Liver (tissue), 8 donors: ENCODE measurements at regions not wholly inside any gene's neighbourhood (a gene's known extent, or its start where the extent isn't known, plus 50 kb on each side); places are given as distances from the start of the nearest gene placed in this dataset.

ENCODE experiments used
- DNase-seq: peaks from one replicate; pipeline ENCODE4 v3.0.0-alpha.2; 2017; ENCODE audit warnings: low spot score
- H3K27ac ChIP-seq, 2 donors: one replicate each; pipeline ENCODE4 v1.7.0; 2013; ENCODE audit warnings: inconsistent platforms in 2 of 2, low read length in 2 of 2, control low read depth in 1 of 2, low read depth in 1 of 2, mild to moderate bottlenecking in 1 of 2
- H3K27me3 ChIP-seq, 4 donors: one replicate each; pipeline versions ENCODE4 v1.6.1 to v1.7.0; 2013; ENCODE audit warnings: low read length in 3 of 4, inconsistent platforms in 1 of 4, mild to moderate bottlenecking in 1 of 4, moderate library complexity in 1 of 4; ENCODE audit not compliant: control insufficient read depth in 4 of 4, insufficient read depth in 4 of 4
- H3K36me3 ChIP-seq, 4 donors: one replicate each; pipeline versions ENCODE4 v1.6.1 to v1.7.0; 2013; ENCODE audit warnings: low read length in 3 of 4, mild to moderate bottlenecking in 3 of 4, low read depth in 1 of 4, moderate library complexity in 1 of 4; ENCODE audit not compliant: control insufficient read depth in 4 of 4, insufficient read depth in 3 of 4
- H3K4me1 ChIP-seq, 4 donors: one replicate each; pipeline versions ENCODE4 v1.6.1 to v1.7.0; 2013; ENCODE audit warnings: low read length in 3 of 4, mild to moderate bottlenecking in 3 of 4, moderate library complexity in 1 of 4; ENCODE audit not compliant: control insufficient read depth in 4 of 4, insufficient read depth in 4 of 4
- H3K4me3 ChIP-seq, 3 donors: one replicate each; pipeline versions ENCODE4 v1.6.1 to v1.7.0; 2013; ENCODE audit warnings: low read length in 3 of 3, control low read depth in 1 of 3, low read depth in 1 of 3, mild to moderate bottlenecking in 1 of 3
- H3K9ac ChIP-seq, 2 donors: one replicate each; pipeline ENCODE4 v1.7.0; 2013; ENCODE audit warnings: low read length in 2 of 2, mild to moderate bottlenecking in 2 of 2, moderate library complexity in 2 of 2, control low read depth in 1 of 2, low read depth in 1 of 2
- H3K9me3 ChIP-seq, 4 donors: one replicate each; pipeline versions ENCODE4 v1.6.1 to v1.7.0; 2013; ENCODE audit warnings: low read length in 3 of 4; ENCODE audit not compliant: control insufficient read depth in 4 of 4
- ATF3 ChIP-seq: IDR thresholded peaks from 2 replicates; pipeline ENCODE4 v1.6.1; 2016; ENCODE audit warnings: antibody characterized with exemption
- CTCF ChIP-seq: fragments of 150-350 bp; IDR thresholded peaks from 2 replicates; pipeline ENCODE4 v1.5.1; 2017; ENCODE audit warnings: improper control_type of control experiment, low read depth, low read length; ENCODE audit not compliant: missing input control
- EGR1 ChIP-seq, 2 donors: IDR thresholded peaks; 2 replicates each; pipeline ENCODE4 v1.6.1; 2016 to 2018; ENCODE audit warnings: antibody characterized with exemption in 2 of 2, low read depth in 2 of 2
- FOXA1 ChIP-seq: IDR thresholded peaks from 2 replicates; pipeline ENCODE4 v1.6.1; 2016; ENCODE audit warnings: antibody characterized with exemption
- FOXA2 ChIP-seq: IDR thresholded peaks from 2 replicates; pipeline ENCODE4 v1.6.1; 2016; ENCODE audit warnings: antibody characterized with exemption
- GABPA ChIP-seq, 2 donors: IDR thresholded peaks in 1 of 2; conservative IDR thresholded peaks in 1 of 2; 2 replicates each; pipeline ENCODE4 v1.6.1; 2016; ENCODE audit warnings: antibody characterized with exemption in 2 of 2, mild to moderate bottlenecking in 1 of 2, moderate library complexity in 1 of 2
- HNF4A ChIP-seq, 2 donors: conservative IDR thresholded peaks; 2 replicates each; pipeline ENCODE4 v1.6.1; 2016; ENCODE audit warnings: antibody characterized with exemption in 2 of 2, mild to moderate bottlenecking in 2 of 2
- HNF4G ChIP-seq: IDR thresholded peaks from 2 replicates; pipeline ENCODE4 v1.6.1; 2016; ENCODE audit warnings: antibody characterized with exemption
- JUND ChIP-seq, 2 donors: IDR thresholded peaks; 2 replicates each; pipeline ENCODE4 v1.6.1; 2016; ENCODE audit warnings: antibody characterized with exemption in 2 of 2
- MAX ChIP-seq: IDR thresholded peaks from 2 replicates; pipeline ENCODE4 v1.6.1; 2016; ENCODE audit warnings: antibody characterized with exemption
- NR2F2 ChIP-seq: IDR thresholded peaks from 2 replicates; pipeline ENCODE4 v1.6.1; 2016; ENCODE audit warnings: antibody characterized with exemption
- RAD21 ChIP-seq, 2 donors: IDR thresholded peaks; 2 replicates each; pipeline ENCODE4 v1.6.1; 2016; ENCODE audit warnings: antibody characterized with exemption in 2 of 2, mild to moderate bottlenecking in 2 of 2
- REST ChIP-seq: IDR thresholded peaks from 2 replicates; pipeline ENCODE4 v1.6.1; 2016; ENCODE audit warnings: antibody characterized with exemption, mild to moderate bottlenecking
- RXRA ChIP-seq, 2 donors: IDR thresholded peaks; 2 replicates each; pipeline ENCODE4 v1.6.1; 2017 to 2018; ENCODE audit warnings: antibody characterized with exemption in 2 of 2, mild to moderate bottlenecking in 1 of 2
- SP1 ChIP-seq: IDR thresholded peaks from 2 replicates; pipeline ENCODE4 v1.6.1; 2018; ENCODE audit warnings: antibody characterized with exemption, mild to moderate bottlenecking
- TAF1 ChIP-seq: conservative IDR thresholded peaks from 2 replicates; pipeline ENCODE4 v1.6.1; 2016; ENCODE audit warnings: antibody characterized with exemption, mild to moderate bottlenecking
- YY1 ChIP-seq: IDR thresholded peaks from 2 replicates; pipeline ENCODE4 v1.6.1; 2016; ENCODE audit warnings: antibody characterized with exemption, mild to moderate bottlenecking
- WGBS: extraction: QIAGEN DNeasy Blood & Tissue Kit; methylation state at CpG from one replicate; pipeline ENCODE4 v1.1.7; 2013; 5-methylcytosine and 5-hydroxymethylcytosine counted together
- donor health status: healthy.
- donor health status: healthy.
- donor health status: healthy.
- donor health status: healthy.
- donor health status: healthy.

- no peak for DNase-seq
- H3K9ac ChIP-seq, result no peak overlapping the region
- TF ChIP-seq YY1 (no peak), RAD21 (IDR thresholded peaks at IDR 0.05) (no peak), RXRA (IDR thresholded peaks at IDR 0.05) (no peak), MAX (no peak), SP1 (no peak), EGR1 (IDR thresholded peaks at IDR 0.05; ENCODE audit: low read depth in 2 of 2) (no peak), JUND (IDR thresholded peaks at IDR 0.05) (no peak), TAF1 (no peak), NR2F2 (no peak), FOXA2 (no peak), REST (no peak), ATF3 (no peak), GABPA (IDR thresholded peaks at IDR 0.05 in 1 of 2, conservative IDR thresholded peaks at IDR 0.05 in 1 of 2) (no peak), FOXA1 (no peak), HNF4A (conservative IDR thresholded peaks at IDR 0.05) (no peak), HNF4G (no peak), CTCF (no peak)
- H3K4me1 ChIP-seq, result no peaks in the 10 kb centered on the region
- no peaks in the 10 kb centered on the region for H3K27me3 ChIP-seq
- H3K27ac ChIP-seq, result no peak overlapping the region
- WGBS, result 77% methylated on average over 18 of the region's 18 CpGs
- H3K4me3 ChIP-seq, result no peak overlapping the region
- H3K36me3 ChIP-seq, result no peaks in the 10 kb centered on the region
- H3K9me3 ChIP-seq, result peaks cover 0 to 2% (median 0%) of the 10 kb centered on the region in 4 donors
Observed at GRCh38 chr12:131356485-131357184, 354.3 kb upstream of the SFSWAP start.

GRCh38 chr12:131357185-131357747 lies 353.6 kb upstream of the SFSWAP start:
- Histone ChIP-seq H3K27me3 (no peaks in the 10 kb centered on the region), H3K9me3 (no peaks in the 10 kb centered on the region), H3K4me1 (no peaks in the 10 kb centered on the region), H3K36me3 (no peaks in the 10 kb centered on the region), H3K4me3 (no peak overlapping the region), H3K9ac (no peak overlapping the region), H3K27ac (no peak overlapping the region)
- 81% methylated on average over 9 of the region's 9 CpGs for WGBS
- no peak for DNase-seq
- TF ChIP-seq SP1, result no peak
- no peak for TF ChIP-seq CTCF
- TF ChIP-seq NR2F2, result no peak
- TF ChIP-seq JUND (IDR thresholded peaks at IDR 0.05), result no peak
- TF ChIP-seq GABPA (IDR thresholded peaks at IDR 0.05 in 1 of 2, conservative IDR thresholded peaks at IDR 0.05 in 1 of 2), result no peak
- no peak for TF ChIP-seq ATF3
- TF ChIP-seq EGR1 (IDR thresholded peaks at IDR 0.05; ENCODE audit: low read depth in 2 of 2), result no peak
- no peak for TF ChIP-seq TAF1
- TF ChIP-seq MAX, result no peak
- TF ChIP-seq YY1, result no peak
- no peak for TF ChIP-seq FOXA1
- no peak for TF ChIP-seq REST
- TF ChIP-seq RXRA (IDR thresholded peaks at IDR 0.05), result no peak
- no peak for TF ChIP-seq RAD21 (IDR thresholded peaks at IDR 0.05)
- TF ChIP-seq HNF4G, result no peak
